ENCODE measurements at regions not wholly inside any gene's neighbourhood (a gene's known extent, or its start where the extent isn't known, plus 50 kb on each side); places are given as distances from the start of the nearest gene placed in this dataset.

DNA sequence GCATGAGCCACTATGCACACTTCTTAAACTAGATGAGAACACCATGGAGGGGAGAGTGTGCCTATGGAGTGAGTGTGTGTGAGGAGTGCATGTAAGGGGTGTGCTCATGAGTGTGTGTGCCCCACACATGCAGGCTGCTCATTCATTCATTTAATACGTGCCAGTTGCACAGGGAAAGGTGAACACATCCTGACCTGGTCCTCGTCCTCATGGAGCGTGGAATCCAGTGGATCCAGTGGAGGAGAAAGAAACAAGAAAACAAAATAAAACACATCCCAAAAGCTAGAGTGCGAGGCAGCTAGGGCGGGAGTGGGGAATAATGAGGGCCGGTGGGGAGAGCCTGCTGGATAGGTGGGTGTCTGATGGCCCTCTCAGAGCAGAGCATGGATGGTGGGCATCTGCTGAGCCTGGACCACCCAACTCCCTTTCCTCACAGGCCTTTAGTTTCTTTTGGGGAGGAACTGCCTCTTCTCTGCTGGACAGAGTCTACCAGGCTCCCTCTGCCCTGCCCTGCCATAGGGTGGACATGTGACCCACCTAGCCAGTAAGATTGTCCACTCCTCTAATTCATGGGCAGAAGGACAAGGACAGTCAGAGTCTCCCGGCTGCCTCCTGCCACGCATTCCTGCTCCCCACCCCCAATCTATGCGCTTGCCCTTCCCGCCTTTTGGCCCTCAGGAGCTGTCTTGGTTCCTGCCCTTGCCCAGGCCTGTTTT, 204.3 kb downstream of the RAB11FIP4 start:
- no peak overlapping the region for H3K4me3 ChIP-seq (ENCODE audit: low read depth, low read length)
- TF ChIP-seq, protein P1, sequence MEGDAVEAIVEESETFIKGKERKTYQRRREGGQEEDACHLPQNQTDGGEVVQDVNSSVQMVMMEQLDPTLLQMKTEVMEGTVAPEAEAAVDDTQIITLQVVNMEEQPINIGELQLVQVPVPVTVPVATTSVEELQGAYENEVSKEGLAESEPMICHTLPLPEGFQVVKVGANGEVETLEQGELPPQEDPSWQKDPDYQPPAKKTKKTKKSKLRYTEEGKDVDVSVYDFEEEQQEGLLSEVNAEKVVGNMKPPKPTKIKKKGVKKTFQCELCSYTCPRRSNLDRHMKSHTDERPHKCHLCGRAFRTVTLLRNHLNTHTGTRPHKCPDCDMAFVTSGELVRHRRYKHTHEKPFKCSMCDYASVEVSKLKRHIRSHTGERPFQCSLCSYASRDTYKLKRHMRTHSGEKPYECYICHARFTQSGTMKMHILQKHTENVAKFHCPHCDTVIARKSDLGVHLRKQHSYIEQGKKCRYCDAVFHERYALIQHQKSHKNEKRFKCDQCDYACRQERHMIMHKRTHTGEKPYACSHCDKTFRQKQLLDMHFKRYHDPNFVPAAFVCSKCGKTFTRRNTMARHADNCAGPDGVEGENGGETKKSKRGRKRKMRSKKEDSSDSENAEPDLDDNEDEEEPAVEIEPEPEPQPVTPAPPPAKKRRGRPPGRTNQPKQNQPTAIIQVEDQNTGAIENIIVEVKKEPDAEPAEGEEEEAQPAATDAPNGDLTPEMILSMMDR (IDR thresholded peaks at IDR 0.05; ENCODE audit: low read depth, low read length, missing control alignments): no peak
- DNase-seq (ENCODE audit: low read depth): no peak
- in situ Hi-C loops (cut with HindIII; ENCODE audit: low sequenced_read_pairs): no loop called here

DNA sequence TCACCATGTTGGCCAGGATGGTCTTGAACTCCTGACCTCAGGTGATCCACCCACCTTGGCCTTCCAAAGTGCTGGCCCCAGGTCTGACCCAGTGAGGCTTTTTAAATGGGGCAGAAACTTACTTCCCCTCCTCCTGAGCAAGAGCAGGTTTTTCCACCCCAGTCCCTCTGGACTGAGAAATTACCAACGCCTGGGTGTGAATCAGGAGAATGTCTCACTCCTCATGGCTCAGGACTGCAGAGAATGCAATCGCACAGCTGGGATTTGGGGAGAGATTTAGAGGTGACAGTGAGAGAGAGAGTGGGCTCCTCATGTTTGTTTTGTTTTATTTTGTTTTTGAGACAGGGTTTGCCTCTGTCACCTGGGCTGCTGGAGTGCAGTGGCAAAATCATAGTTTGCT, 203.6 kb downstream of the RAB11FIP4 start:
- in situ Hi-C loops (cut with HindIII; ENCODE audit: low sequenced_read_pairs): no loop called here
- H3K4me3 ChIP-seq (ENCODE audit: low read depth, low read length): no peak overlapping the region
- TF ChIP-seq, protein P1 (IDR thresholded peaks at IDR 0.05; ENCODE audit: low read depth, low read length, missing control alignments): no peak
- DNase-seq (ENCODE audit: low read depth): no peak

DNA sequence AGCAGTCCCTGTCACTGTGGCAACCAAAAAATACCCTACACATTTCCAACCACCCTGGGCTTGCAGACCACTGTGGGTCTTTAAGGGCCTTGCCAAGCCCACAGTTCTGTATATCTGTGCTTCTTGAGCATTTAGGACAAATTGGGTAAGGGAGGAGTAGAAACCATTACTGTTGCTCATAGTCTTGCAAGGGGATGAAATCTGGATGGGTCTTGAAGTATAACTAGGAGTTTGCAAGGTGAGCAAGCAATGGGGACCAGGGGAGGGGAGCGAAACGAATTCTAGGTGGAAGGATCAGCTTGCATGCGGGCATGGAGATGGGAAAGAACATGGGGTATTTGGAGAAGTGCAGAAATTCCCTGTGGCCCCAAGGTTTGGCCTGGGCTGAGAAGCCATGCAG, 202.9 kb downstream of the RAB11FIP4 start:
- TF ChIP-seq, protein P1 (IDR thresholded peaks at IDR 0.05; ENCODE audit: low read depth, low read length, missing control alignments): no peak
- H3K4me3 ChIP-seq (ENCODE audit: low read depth, low read length): no peak overlapping the region
- no peak for DNase-seq (ENCODE audit: low read depth)
- in situ Hi-C loops (cut with HindIII; ENCODE audit: low sequenced_read_pairs): no loop called here

DNA sequence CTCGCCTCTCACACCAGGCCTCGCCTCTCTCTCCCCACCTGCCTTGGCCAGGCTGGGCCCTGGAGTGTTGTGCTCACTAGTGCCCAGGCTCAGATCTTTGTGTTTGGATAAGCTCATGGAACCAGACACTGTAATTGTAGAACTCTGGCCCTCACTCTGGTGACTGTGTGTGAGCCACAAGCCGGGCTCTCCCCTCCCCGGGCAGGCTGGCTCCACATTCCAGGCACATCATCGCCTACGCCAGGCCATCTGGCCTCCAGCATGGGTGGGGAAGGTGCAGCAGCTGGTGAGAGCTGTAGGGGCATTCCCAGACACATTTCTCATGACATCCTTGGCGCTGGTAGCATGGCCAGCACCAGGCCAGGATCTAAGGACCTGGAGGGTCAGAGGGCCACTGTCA, 202.3 kb downstream of the RAB11FIP4 start:
- TF ChIP-seq, protein P1 (IDR thresholded peaks at IDR 0.05; ENCODE audit: low read depth, low read length, missing control alignments): no peak
- H3K4me3 ChIP-seq (ENCODE audit: low read depth, low read length): no peak overlapping the region
- in situ Hi-C loops (cut with HindIII; ENCODE audit: low sequenced_read_pairs): no loop called here
- no peak for DNase-seq (ENCODE audit: low read depth)

DNA sequence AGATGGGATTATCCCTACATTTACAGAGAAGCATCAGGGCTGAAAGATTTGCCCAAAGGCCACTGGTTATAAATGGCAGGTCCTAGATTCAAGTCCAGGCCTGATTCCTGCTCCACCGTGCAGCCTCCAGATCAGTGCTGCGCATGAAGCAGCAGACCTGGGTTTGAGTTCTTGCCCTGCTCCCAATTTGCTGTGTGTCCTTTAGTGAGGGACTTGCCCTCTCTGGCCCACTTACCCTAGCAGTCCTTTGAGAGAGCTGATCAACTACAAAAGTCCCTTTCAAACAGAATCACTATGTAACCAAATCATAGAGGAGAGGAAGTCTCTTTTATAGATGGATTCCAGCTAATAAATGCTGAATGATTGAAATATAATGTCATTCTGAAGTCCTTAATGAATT, 200.4 kb downstream of the RAB11FIP4 start:
- H3K4me3 ChIP-seq (ENCODE audit: low read depth, low read length): no peak overlapping the region
- DNase-seq (ENCODE audit: low read depth): no peak
- TF ChIP-seq, protein P1 (IDR thresholded peaks at IDR 0.05; ENCODE audit: low read depth, low read length, missing control alignments): no peak
- in situ Hi-C loops (cut with HindIII; ENCODE audit: low sequenced_read_pairs): no loop called here

DNA sequence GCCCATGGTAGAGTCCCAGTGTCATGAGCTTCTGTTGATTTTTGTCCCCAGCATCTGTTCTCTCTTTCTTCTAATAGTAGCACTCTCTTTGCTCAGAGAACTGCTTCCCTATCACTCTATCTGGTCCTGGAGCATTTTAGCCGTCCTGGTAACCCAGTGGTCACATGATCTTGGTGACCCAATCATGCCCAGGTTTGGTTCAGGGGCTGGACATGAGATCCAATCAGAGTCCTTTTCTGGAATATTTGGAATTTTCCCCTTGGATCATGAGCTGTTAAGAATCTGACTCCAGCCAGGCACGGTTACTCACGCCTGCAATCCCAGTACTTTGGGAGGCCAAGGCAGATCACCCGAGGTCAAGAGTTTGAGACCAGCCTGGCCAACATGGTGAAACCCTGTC, 197.0 kb downstream of the RAB11FIP4 start:
- H3K4me3 ChIP-seq (ENCODE audit: low read depth, low read length): no peak overlapping the region
- DNase-seq (ENCODE audit: low read depth): no peak
- TF ChIP-seq, protein P1 (IDR thresholded peaks at IDR 0.05; ENCODE audit: low read depth, low read length, missing control alignments): no peak
- in situ Hi-C loops (cut with HindIII; ENCODE audit: low sequenced_read_pairs): no loop called here
